H1 (cell line): ENCODE measurements at regions not wholly inside any gene's neighbourhood (a gene's known extent, or its start where the extent isn't known, plus 50 kb on each side); places are given as distances from the start of the nearest gene placed in this dataset.

Source experiments
- CTCF ChIP-seq, 3 experiments: IDR thresholded peaks; 1 replicate in 2 of 3; 2 replicates in 1 of 3; pipeline versions ENCODE4 v1.5.1 to v1.6.1; 2011; ENCODE audit warnings: low read length in 3 of 3, mild to moderate bottlenecking in 3 of 3, inconsistent platforms in 2 of 3, low read depth in 1 of 3, moderate library complexity in 1 of 3; ENCODE audit not compliant: insufficient read depth in 1 of 3; ENCODE audit errors: control extremely low read depth in 1 of 3
- EGR1 ChIP-seq: IDR thresholded peaks from 2 replicates; pipeline ENCODE4 v1.6.1; 2011; ENCODE audit warnings: low read depth, low read length, borderline replicate concordance
- EP300 ChIP-seq, 2 experiments: IDR thresholded peaks; 1 replicate in 1 of 2; 2 replicates in 1 of 2; pipeline ENCODE4 v1.6.1; 2011 to 2012; ENCODE audit warnings: low read depth in 2 of 2, low read length in 2 of 2, mild to moderate bottlenecking in 2 of 2, borderline replicate concordance in 1 of 2, inconsistent platforms in 1 of 2, moderate library complexity in 1 of 2
- GTF2F1 ChIP-seq: IDR thresholded peaks from 2 replicates; pipeline ENCODE4 v1.6.1; 2012; ENCODE audit warnings: low read depth, low read length, improper control_type of control experiment, borderline replicate concordance
- JUN ChIP-seq: IDR thresholded peaks from 2 replicates; pipeline ENCODE4 v1.6.1; 2011; ENCODE audit warnings: low read depth, mild to moderate bottlenecking, improper control_type of control experiment, low read length
- KDM5A ChIP-seq: fragments of 200-600 bp; IDR thresholded peaks from 2 replicates; pipeline ENCODE4 v1.7.1; 2012; ENCODE audit warnings: mild to moderate bottlenecking, low read length, inconsistent platforms, mixed read lengths
- NRF1 ChIP-seq: IDR thresholded peaks from 2 replicates; pipeline ENCODE4 v1.6.1; 2011; ENCODE audit warnings: mild to moderate bottlenecking, low read depth, low read length, improper control_type of control experiment
- POLR2A ChIP-seq, 2 experiments: IDR thresholded peaks; 1 replicate in 1 of 2; 2 replicates in 1 of 2; pipeline ENCODE4 v1.6.1; 2011; ENCODE audit warnings: low read depth in 2 of 2, low read length in 2 of 2, mild to moderate bottlenecking in 2 of 2; ENCODE audit errors: control extremely low read depth in 1 of 2
- RAD21 ChIP-seq, 2 experiments: IDR thresholded peaks in 1 of 2; conservative IDR thresholded peaks in 1 of 2; 2 replicates each; pipeline ENCODE4 v1.6.1; 2011; ENCODE audit warnings: low read depth in 2 of 2, low read length in 2 of 2, improper control_type of control experiment in 1 of 2, inconsistent platforms in 1 of 2, mild to moderate bottlenecking in 1 of 2, moderate library complexity in 1 of 2
- SIN3A ChIP-seq, 2 experiments: IDR thresholded peaks in 1 of 2; conservative IDR thresholded peaks in 1 of 2; 2 replicates each; pipeline ENCODE4 v1.6.1; 2011 to 2012; ENCODE audit warnings: low read length in 2 of 2, improper control_type of control experiment in 1 of 2, low read depth in 1 of 2, mild to moderate bottlenecking in 1 of 2

- TF ChIP-seq CTCF (IDR thresholded peaks at IDR 0.05; ENCODE audit: control extremely low read depth in 1 of 3, insufficient read depth in 1 of 3, low read depth in 1 of 3, low read length in 3 of 3) (no peak), GTF2F1 (no peak), SIN3A (conservative IDR thresholded peaks at IDR 0.05 in 1 of 2, IDR thresholded peaks at IDR 0.05 in 1 of 2; ENCODE audit: low read depth in 1 of 2, low read length in 2 of 2) (no peak), KDM5A (no peak), RAD21 (IDR thresholded peaks at IDR 0.05 in 1 of 2, conservative IDR thresholded peaks at IDR 0.05 in 1 of 2; ENCODE audit: low read depth in 2 of 2, low read length in 2 of 2) (no peak), NRF1 (no peak), POLR2A (IDR thresholded peaks at IDR 0.05; ENCODE audit: control extremely low read depth in 1 of 2, low read depth in 2 of 2, low read length in 2 of 2) (no peak), EGR1 (no peak), JUN (no peak), EP300 (IDR thresholded peaks at IDR 0.05; ENCODE audit: borderline replicate concordance in 1 of 2, low read depth in 2 of 2, low read length in 2 of 2) (no peak)
These were observed 587.0 kb upstream of the GRAMD2B start for GRCh38 chr5:125836256-125836655.
